Panc1 (cell line): ENCODE measurements at regions not wholly inside any gene's neighbourhood (a gene's known extent, or its start where the extent isn't known, plus 50 kb on each side); places are given as distances from the start of the nearest gene placed in this dataset.

Experiments
- POLR2AphosphoS5 ChIP-seq: IDR thresholded peaks from 2 replicates; pipeline ENCODE4 v1.6.1; 2012; ENCODE audit warnings: mild to moderate bottlenecking, low read depth, low read length, moderate library complexity
- TF ChIP-seq, protein P1 (sequence below): fragments of 450-650 bp; IDR thresholded peaks from 2 replicates; pipeline ENCODE4 v1.5.1; 2017; ENCODE audit warnings: mild to moderate bottlenecking
- TF ChIP-seq, protein P2 (sequence below), 2 experiments: IDR thresholded peaks; 2 replicates each; pipeline ENCODE4 v1.6.1; 2011 to 2012; ENCODE audit warnings: low read depth in 2 of 2, control low read depth in 1 of 2, low read length in 1 of 2, mild to moderate bottlenecking in 1 of 2, moderate library complexity in 1 of 2; ENCODE audit not compliant: insufficient read depth in 1 of 2

DNA sequence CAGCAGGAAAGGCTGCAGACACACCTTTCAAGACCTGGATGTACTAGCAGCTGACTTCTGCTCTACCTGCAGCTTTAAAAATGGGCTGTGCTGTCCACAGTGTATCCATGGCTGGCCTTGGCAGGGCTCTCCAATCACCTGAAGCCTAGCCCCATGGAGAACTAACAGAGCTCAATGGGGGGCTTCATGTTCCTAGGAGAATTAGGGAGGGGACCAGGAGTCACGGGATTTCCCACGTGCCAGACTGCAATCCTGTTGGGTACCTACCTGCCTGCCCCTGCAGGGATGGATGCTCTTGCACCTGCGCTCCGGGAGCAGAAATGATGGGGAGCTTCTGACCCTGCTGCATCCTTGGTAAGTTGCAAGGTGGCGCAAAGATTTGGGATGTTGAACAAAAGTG is 462.1 kb downstream of the ICE1 start:
- TF ChIP-seq, protein P1, sequence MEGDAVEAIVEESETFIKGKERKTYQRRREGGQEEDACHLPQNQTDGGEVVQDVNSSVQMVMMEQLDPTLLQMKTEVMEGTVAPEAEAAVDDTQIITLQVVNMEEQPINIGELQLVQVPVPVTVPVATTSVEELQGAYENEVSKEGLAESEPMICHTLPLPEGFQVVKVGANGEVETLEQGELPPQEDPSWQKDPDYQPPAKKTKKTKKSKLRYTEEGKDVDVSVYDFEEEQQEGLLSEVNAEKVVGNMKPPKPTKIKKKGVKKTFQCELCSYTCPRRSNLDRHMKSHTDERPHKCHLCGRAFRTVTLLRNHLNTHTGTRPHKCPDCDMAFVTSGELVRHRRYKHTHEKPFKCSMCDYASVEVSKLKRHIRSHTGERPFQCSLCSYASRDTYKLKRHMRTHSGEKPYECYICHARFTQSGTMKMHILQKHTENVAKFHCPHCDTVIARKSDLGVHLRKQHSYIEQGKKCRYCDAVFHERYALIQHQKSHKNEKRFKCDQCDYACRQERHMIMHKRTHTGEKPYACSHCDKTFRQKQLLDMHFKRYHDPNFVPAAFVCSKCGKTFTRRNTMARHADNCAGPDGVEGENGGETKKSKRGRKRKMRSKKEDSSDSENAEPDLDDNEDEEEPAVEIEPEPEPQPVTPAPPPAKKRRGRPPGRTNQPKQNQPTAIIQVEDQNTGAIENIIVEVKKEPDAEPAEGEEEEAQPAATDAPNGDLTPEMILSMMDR: no peak
- no peak for TF ChIP-seq POLR2AphosphoS5
- TF ChIP-seq, protein P2, sequence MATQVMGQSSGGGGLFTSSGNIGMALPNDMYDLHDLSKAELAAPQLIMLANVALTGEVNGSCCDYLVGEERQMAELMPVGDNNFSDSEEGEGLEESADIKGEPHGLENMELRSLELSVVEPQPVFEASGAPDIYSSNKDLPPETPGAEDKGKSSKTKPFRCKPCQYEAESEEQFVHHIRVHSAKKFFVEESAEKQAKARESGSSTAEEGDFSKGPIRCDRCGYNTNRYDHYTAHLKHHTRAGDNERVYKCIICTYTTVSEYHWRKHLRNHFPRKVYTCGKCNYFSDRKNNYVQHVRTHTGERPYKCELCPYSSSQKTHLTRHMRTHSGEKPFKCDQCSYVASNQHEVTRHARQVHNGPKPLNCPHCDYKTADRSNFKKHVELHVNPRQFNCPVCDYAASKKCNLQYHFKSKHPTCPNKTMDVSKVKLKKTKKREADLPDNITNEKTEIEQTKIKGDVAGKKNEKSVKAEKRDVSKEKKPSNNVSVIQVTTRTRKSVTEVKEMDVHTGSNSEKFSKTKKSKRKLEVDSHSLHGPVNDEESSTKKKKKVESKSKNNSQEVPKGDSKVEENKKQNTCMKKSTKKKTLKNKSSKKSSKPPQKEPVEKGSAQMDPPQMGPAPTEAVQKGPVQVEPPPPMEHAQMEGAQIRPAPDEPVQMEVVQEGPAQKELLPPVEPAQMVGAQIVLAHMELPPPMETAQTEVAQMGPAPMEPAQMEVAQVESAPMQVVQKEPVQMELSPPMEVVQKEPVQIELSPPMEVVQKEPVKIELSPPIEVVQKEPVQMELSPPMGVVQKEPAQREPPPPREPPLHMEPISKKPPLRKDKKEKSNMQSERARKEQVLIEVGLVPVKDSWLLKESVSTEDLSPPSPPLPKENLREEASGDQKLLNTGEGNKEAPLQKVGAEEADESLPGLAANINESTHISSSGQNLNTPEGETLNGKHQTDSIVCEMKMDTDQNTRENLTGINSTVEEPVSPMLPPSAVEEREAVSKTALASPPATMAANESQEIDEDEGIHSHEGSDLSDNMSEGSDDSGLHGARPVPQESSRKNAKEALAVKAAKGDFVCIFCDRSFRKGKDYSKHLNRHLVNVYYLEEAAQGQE (IDR thresholded peaks at IDR 0.05; ENCODE audit: insufficient read depth in 1 of 2, low read depth in 2 of 2, low read length in 1 of 2): no peak
